Activated naive CD4-positive, alpha-beta T cell treated with anti-CD3 and anti-CD28 coated beads, Interleukin-2, amount 50 U/mL, for 24 hours (primary cell): ENCODE measurements at regions not wholly inside any gene's neighbourhood (a gene's known extent, or its start where the extent isn't known, plus 50 kb on each side); places are given as distances from the start of the nearest gene placed in this dataset.

Experiments
- H3K27ac Mint-ChIP-seq: one replicate; pipeline ENCODE4 v1.8.0; 2021; ENCODE audit warnings: mild to moderate bottlenecking, mixed read lengths
- H3K27me3 Mint-ChIP-seq: one replicate; pipeline ENCODE4 v1.8.0; 2021; ENCODE audit warnings: mixed read lengths
- H3K36me3 Mint-ChIP-seq: one replicate; pipeline ENCODE4 v1.8.0; 2021; ENCODE audit warnings: mixed read lengths
- H3K4me1 Mint-ChIP-seq: one replicate; pipeline ENCODE4 v1.8.0; 2021; ENCODE audit warnings: mixed read lengths
- H3K4me3 Mint-ChIP-seq: one replicate; pipeline ENCODE4 v1.8.0; 2021; ENCODE audit warnings: mild to moderate bottlenecking, mixed read lengths
- H3K9me3 Mint-ChIP-seq: one replicate; pipeline ENCODE4 v1.8.0; 2021; ENCODE audit warnings: mixed read lengths

- H3K4me3 Mint-ChIP-seq, result no peak overlapping the region
- H3K27me3 Mint-ChIP-seq, result no peaks in the 10 kb centered on the region
- no peaks in the 10 kb centered on the region for H3K4me1 Mint-ChIP-seq
- H3K27ac Mint-ChIP-seq, result no peak overlapping the region
- H3K36me3 Mint-ChIP-seq, result no peaks in the 10 kb centered on the region
- peaks cover 6% of the 10 kb centered on the region for H3K9me3 Mint-ChIP-seq
Observed at GRCh38 chr13:104414181-104414580, 1348.0 kb upstream of the SLC10A2 start.

- no peak overlapping the region for H3K27ac Mint-ChIP-seq
- H3K4me1 Mint-ChIP-seq, result no peaks in the 10 kb centered on the region
Observed at GRCh38 chr13:104411141-104411765, 1345.0 kb upstream of the SLC10A2 start.

GRCh38 chr13:104408733-104409132 lies 1342.5 kb upstream of the SLC10A2 start:
- no peak overlapping the region for H3K27ac Mint-ChIP-seq
- no peak overlapping the region for H3K4me3 Mint-ChIP-seq
- no peaks in the 10 kb centered on the region for H3K9me3 Mint-ChIP-seq
- H3K36me3 Mint-ChIP-seq, result no peaks in the 10 kb centered on the region
- no peaks in the 10 kb centered on the region for H3K27me3 Mint-ChIP-seq
- no peaks in the 10 kb centered on the region for H3K4me1 Mint-ChIP-seq

More at GRCh38 chr13:104411141-104411765, 1345.0 kb upstream of the SLC10A2 start:
- Mint-ChIP-seq H3K4me3 (no peak overlapping the region), H3K9me3 (no peaks in the 10 kb centered on the region), H3K36me3 (no peaks in the 10 kb centered on the region), H3K27me3 (no peaks in the 10 kb centered on the region)

- no peak overlapping the region for H3K4me3 Mint-ChIP-seq
- peaks cover 7% of the 10 kb centered on the region for H3K9me3 Mint-ChIP-seq
- no peak overlapping the region for H3K27ac Mint-ChIP-seq
- H3K4me1 Mint-ChIP-seq, result no peaks in the 10 kb centered on the region
- no peaks in the 10 kb centered on the region for H3K36me3 Mint-ChIP-seq
- no peaks in the 10 kb centered on the region for H3K27me3 Mint-ChIP-seq
Observed at GRCh38 chr13:104404325-104404724, 1338.1 kb upstream of the SLC10A2 start.

- peaks cover 11% of the 10 kb centered on the region for H3K9me3 Mint-ChIP-seq
- H3K4me3 Mint-ChIP-seq, result no peak overlapping the region
- H3K27ac Mint-ChIP-seq, result no peak overlapping the region
- no peaks in the 10 kb centered on the region for H3K27me3 Mint-ChIP-seq
- no peaks in the 10 kb centered on the region for H3K36me3 Mint-ChIP-seq
- no peaks in the 10 kb centered on the region for H3K4me1 Mint-ChIP-seq
Observed at GRCh38 chr13:104389691-104390090, 1323.5 kb upstream of the SLC10A2 start.

- no peak overlapping the region for H3K4me3 Mint-ChIP-seq
- no peak overlapping the region for H3K27ac Mint-ChIP-seq
- no peaks in the 10 kb centered on the region for H3K27me3 Mint-ChIP-seq
- peaks cover 11% of the 10 kb centered on the region for H3K9me3 Mint-ChIP-seq
- no peaks in the 10 kb centered on the region for H3K4me1 Mint-ChIP-seq
- no peaks in the 10 kb centered on the region for H3K36me3 Mint-ChIP-seq
Observed at GRCh38 chr13:104387510-104387909, 1321.3 kb upstream of the SLC10A2 start.

GRCh38 chr13:104385404-104385803 lies 1319.2 kb upstream of the SLC10A2 start:
- H3K4me1 Mint-ChIP-seq, result no peaks in the 10 kb centered on the region

GRCh38 chr13:104382951-104383350 lies 1316.7 kb upstream of the SLC10A2 start:
- H3K9me3 Mint-ChIP-seq, result peaks cover 10% of the 10 kb centered on the region
- H3K27me3 Mint-ChIP-seq, result no peaks in the 10 kb centered on the region
- no peaks in the 10 kb centered on the region for H3K4me1 Mint-ChIP-seq
- H3K36me3 Mint-ChIP-seq, result no peaks in the 10 kb centered on the region
- H3K27ac Mint-ChIP-seq, result no peak overlapping the region
- no peak overlapping the region for H3K4me3 Mint-ChIP-seq

More at GRCh38 chr13:104385404-104385803, 1319.2 kb upstream of the SLC10A2 start:
- Mint-ChIP-seq H3K36me3 (no peaks in the 10 kb centered on the region), H3K27ac (no peak overlapping the region), H3K4me3 (no peak overlapping the region), H3K9me3 (peaks cover 6% of the 10 kb centered on the region), H3K27me3 (no peaks in the 10 kb centered on the region)

GRCh38 chr13:104376588-104376987 lies 1310.4 kb upstream of the SLC10A2 start:
- Mint-ChIP-seq H3K36me3 (no peaks in the 10 kb centered on the region), H3K4me1 (no peaks in the 10 kb centered on the region), H3K27ac (no peak overlapping the region), H3K9me3 (peaks cover 5% of the 10 kb centered on the region), H3K4me3 (no peak overlapping the region), H3K27me3 (no peaks in the 10 kb centered on the region)

- Mint-ChIP-seq H3K9me3 (peaks cover 5% of the 10 kb centered on the region), H3K36me3 (no peaks in the 10 kb centered on the region), H3K4me1 (no peaks in the 10 kb centered on the region), H3K4me3 (no peak overlapping the region), H3K27ac (no peak overlapping the region), H3K27me3 (no peaks in the 10 kb centered on the region)
Observed at GRCh38 chr13:104375614-104376013, 1309.4 kb upstream of the SLC10A2 start.

- Mint-ChIP-seq H3K27ac (no peak overlapping the region), H3K4me3 (no peak overlapping the region), H3K27me3 (no peaks in the 10 kb centered on the region), H3K36me3 (no peaks in the 10 kb centered on the region), H3K9me3 (no peaks in the 10 kb centered on the region), H3K4me1 (no peaks in the 10 kb centered on the region)
Observed at GRCh38 chr13:104372095-104372655, 1306.0 kb upstream of the SLC10A2 start.

GRCh38 chr13:104365430-104365829 lies 1299.2 kb upstream of the SLC10A2 start:
- Mint-ChIP-seq H3K27ac (no peak overlapping the region), H3K9me3 (peaks cover 5% of the 10 kb centered on the region), H3K4me3 (no peak overlapping the region), H3K36me3 (no peaks in the 10 kb centered on the region), H3K27me3 (no peaks in the 10 kb centered on the region), H3K4me1 (no peaks in the 10 kb centered on the region)

GRCh38 chr13:104357672-104358354 lies 1291.6 kb upstream of the SLC10A2 start:
- Mint-ChIP-seq H3K9me3 (peaks cover 3% of the 10 kb centered on the region), H3K36me3 (no peaks in the 10 kb centered on the region), H3K27ac (no peak overlapping the region), H3K27me3 (no peaks in the 10 kb centered on the region), H3K4me3 (no peak overlapping the region), H3K4me1 (no peaks in the 10 kb centered on the region)

- peaks cover 3% of the 10 kb centered on the region for H3K9me3 Mint-ChIP-seq
- H3K36me3 Mint-ChIP-seq, result no peaks in the 10 kb centered on the region
- H3K4me3 Mint-ChIP-seq, result no peak overlapping the region
- no peak overlapping the region for H3K27ac Mint-ChIP-seq
- no peaks in the 10 kb centered on the region for H3K27me3 Mint-ChIP-seq
- no peaks in the 10 kb centered on the region for H3K4me1 Mint-ChIP-seq
Observed at GRCh38 chr13:104357174-104357573, 1291.0 kb upstream of the SLC10A2 start.

GRCh38 chr13:104355041-104355670 lies 1288.9 kb upstream of the SLC10A2 start:
- Mint-ChIP-seq H3K27ac (no peak overlapping the region), H3K4me3 (no peak overlapping the region), H3K36me3 (no peaks in the 10 kb centered on the region), H3K27me3 (no peaks in the 10 kb centered on the region), H3K4me1 (no peaks in the 10 kb centered on the region), H3K9me3 (peaks cover 4% of the 10 kb centered on the region)

GRCh38 chr13:104327211-104327610 lies 1261.0 kb upstream of the SLC10A2 start:
- Mint-ChIP-seq H3K27ac (no peak overlapping the region), H3K9me3 (peaks cover 5% of the 10 kb centered on the region), H3K36me3 (no peaks in the 10 kb centered on the region), H3K4me1 (no peaks in the 10 kb centered on the region), H3K27me3 (no peaks in the 10 kb centered on the region), H3K4me3 (no peak overlapping the region)
